ENCODE measurements at regions not wholly inside any gene's neighbourhood (a gene's known extent, or its start where the extent isn't known, plus 50 kb on each side); places are given as distances from the start of the nearest gene placed in this dataset.

DNA sequence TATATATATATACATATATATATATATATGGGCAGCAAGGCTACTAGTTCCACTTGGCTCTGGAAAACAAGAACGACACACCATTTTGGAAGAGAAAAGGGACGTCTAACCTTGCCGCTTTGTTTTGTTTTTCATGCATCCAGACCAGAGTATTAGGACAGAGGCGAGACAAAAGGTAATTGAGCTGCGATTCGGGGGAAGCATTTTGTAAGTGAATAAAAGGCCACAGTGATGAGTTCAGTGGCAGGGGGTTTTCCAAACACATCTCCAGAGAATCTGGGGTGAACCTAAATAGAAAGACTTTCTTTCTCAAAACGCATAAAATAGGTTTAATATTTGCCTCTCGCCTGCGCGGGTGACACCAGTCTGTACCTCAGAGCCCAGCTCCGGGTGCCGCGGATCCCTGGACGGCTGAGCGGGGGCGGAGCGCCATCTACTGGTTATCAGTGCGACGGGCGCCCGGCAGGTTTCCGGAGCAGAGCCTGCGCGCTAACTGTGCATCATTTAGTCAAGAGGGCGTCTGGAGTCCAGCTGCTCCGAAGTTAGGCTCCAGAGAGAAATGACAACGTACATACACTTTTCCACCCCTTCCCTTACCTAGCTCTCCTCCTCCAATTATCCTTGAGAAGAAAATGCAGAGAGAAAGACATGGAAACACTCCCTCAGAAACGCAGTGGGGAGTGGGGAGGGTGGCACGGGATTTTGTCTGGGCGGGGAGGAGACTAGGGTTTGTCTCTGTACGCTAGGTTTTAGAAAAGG, 262.3 kb downstream of the TBC1D4 start:
- DNase-seq (ENCODE audit: low read depth, low spot score) (no peak), ATAC-seq (peak; percentile 97)
- Histone ChIP-seq H3K36me3 (ENCODE audit: control insufficient read depth, insufficient read depth, low read length) (no peaks in the 10 kb centered on the region), H3K4me3 (ENCODE audit: low read depth in 2 of 2, low read length in 2 of 2) (peak overlapping the region in 1 of 2 experiments; percentile 30; a peak in 1 of 4 replicates), H3K27ac (ENCODE audit: low read length) (no peak overlapping the region), H3K9me3 (ENCODE audit: control insufficient read depth, insufficient read depth, low read depth, low read length) (no peaks in the 10 kb centered on the region), H3K27me3 (ENCODE audit: control insufficient read depth, insufficient read depth, low read length) (no peaks in the 10 kb centered on the region), H3K4me1 (ENCODE audit: control insufficient read depth, insufficient read depth, low read length) (no peaks in the 10 kb centered on the region)
- TF ChIP-seq, protein P1, sequence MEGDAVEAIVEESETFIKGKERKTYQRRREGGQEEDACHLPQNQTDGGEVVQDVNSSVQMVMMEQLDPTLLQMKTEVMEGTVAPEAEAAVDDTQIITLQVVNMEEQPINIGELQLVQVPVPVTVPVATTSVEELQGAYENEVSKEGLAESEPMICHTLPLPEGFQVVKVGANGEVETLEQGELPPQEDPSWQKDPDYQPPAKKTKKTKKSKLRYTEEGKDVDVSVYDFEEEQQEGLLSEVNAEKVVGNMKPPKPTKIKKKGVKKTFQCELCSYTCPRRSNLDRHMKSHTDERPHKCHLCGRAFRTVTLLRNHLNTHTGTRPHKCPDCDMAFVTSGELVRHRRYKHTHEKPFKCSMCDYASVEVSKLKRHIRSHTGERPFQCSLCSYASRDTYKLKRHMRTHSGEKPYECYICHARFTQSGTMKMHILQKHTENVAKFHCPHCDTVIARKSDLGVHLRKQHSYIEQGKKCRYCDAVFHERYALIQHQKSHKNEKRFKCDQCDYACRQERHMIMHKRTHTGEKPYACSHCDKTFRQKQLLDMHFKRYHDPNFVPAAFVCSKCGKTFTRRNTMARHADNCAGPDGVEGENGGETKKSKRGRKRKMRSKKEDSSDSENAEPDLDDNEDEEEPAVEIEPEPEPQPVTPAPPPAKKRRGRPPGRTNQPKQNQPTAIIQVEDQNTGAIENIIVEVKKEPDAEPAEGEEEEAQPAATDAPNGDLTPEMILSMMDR (IDR thresholded peaks at IDR 0.05), result peak; percentile 92
- TF ChIP-seq SIN3A (IDR thresholded peaks at IDR 0.05; ENCODE audit: borderline replicate concordance, insufficient read depth, low read depth, low read length), result no peak
- in situ Hi-C loops (cut with HindIII; ENCODE audit: low pct_unique_long_range_greater_than_20kb, low sequenced_read_pairs), result no loop called here
- POLR2A ChIA-PET, result no interaction called here
- CTCF ChIA-PET, result interaction anchor here (0.7 kb wide), 3 partner anchors 715 to 1504 kb away, joined by 3 to 9 read pairs (median 3); no protein-coding TSS in a partner anchor
- intact Hi-C loops (cut with micrococcal nuclease; ENCODE audit: unreplicated experiment), result loop anchor here (5.0 kb wide), 1 partner anchor 1382 kb away; no protein-coding TSS in a partner anchor
- no TSS peak for BruUV-seq (replicated peaks)

DNA sequence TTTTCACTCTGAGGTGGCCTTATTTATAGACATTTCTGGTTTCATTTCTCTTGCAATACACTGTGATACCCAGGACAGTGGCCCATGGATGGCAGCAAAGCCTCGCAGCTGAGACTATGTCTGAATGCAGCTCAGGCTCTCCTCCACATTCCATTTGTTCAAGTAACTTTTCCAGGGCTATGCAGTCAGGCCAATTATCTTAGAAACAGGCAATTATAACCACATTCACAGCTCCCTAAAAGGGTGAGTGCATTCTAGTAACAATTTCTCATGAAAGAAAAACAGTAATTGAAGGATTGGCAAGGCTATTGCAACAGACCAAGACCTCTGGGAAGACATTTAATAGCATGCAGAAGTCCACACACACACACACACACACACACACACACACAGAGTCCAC, 264.0 kb downstream of the TBC1D4 start:
- TF ChIP-seq TCF7L2 (IDR thresholded peaks at IDR 0.05; ENCODE audit: low read depth, low read length) (no peak), SIN3A (IDR thresholded peaks at IDR 0.05; ENCODE audit: borderline replicate concordance, insufficient read depth, low read depth, low read length) (no peak), POLR2AphosphoS5 (IDR thresholded peaks at IDR 0.05; ENCODE audit: low read depth, low read length) (no peak)
- TF ChIP-seq, protein P1 (IDR thresholded peaks at IDR 0.05), result 0 out of 2 replicates have a peak, but pooled peaks have one; percentile 6
- TF ChIP-seq, protein P2, sequence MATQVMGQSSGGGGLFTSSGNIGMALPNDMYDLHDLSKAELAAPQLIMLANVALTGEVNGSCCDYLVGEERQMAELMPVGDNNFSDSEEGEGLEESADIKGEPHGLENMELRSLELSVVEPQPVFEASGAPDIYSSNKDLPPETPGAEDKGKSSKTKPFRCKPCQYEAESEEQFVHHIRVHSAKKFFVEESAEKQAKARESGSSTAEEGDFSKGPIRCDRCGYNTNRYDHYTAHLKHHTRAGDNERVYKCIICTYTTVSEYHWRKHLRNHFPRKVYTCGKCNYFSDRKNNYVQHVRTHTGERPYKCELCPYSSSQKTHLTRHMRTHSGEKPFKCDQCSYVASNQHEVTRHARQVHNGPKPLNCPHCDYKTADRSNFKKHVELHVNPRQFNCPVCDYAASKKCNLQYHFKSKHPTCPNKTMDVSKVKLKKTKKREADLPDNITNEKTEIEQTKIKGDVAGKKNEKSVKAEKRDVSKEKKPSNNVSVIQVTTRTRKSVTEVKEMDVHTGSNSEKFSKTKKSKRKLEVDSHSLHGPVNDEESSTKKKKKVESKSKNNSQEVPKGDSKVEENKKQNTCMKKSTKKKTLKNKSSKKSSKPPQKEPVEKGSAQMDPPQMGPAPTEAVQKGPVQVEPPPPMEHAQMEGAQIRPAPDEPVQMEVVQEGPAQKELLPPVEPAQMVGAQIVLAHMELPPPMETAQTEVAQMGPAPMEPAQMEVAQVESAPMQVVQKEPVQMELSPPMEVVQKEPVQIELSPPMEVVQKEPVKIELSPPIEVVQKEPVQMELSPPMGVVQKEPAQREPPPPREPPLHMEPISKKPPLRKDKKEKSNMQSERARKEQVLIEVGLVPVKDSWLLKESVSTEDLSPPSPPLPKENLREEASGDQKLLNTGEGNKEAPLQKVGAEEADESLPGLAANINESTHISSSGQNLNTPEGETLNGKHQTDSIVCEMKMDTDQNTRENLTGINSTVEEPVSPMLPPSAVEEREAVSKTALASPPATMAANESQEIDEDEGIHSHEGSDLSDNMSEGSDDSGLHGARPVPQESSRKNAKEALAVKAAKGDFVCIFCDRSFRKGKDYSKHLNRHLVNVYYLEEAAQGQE (IDR thresholded peaks at IDR 0.05; ENCODE audit: insufficient read depth in 1 of 2, low read depth in 2 of 2, low read length in 1 of 2), result no peak
- H3K4me3 ChIP-seq (ENCODE audit: low read depth in 2 of 2, low read length in 2 of 2), result no peak overlapping the region
- no peaks in the 10 kb centered on the region for H3K27me3 ChIP-seq (ENCODE audit: control insufficient read depth, insufficient read depth, low read length)
- no peaks in the 10 kb centered on the region for H3K9me3 ChIP-seq (ENCODE audit: control insufficient read depth, insufficient read depth, low read depth, low read length)
- ChIA-PET POLR2A (no interaction called here), CTCF (no interaction called here)
- DNase-seq (ENCODE audit: low read depth, low spot score) (no peak), ATAC-seq (no peak)
- intact Hi-C loops (cut with micrococcal nuclease; ENCODE audit: unreplicated experiment) (loop anchor here (5.0 kb wide), 1 partner anchor 1381 kb away; no protein-coding TSS in a partner anchor), in situ Hi-C loops (cut with HindIII; ENCODE audit: low pct_unique_long_range_greater_than_20kb, low sequenced_read_pairs) (no loop called here)
- no peak overlapping the region for H3K27ac ChIP-seq (ENCODE audit: low read length)
- no peaks in the 10 kb centered on the region for H3K4me1 ChIP-seq (ENCODE audit: control insufficient read depth, insufficient read depth, low read length)
- no peaks in the 10 kb centered on the region for H3K36me3 ChIP-seq (ENCODE audit: control insufficient read depth, insufficient read depth, low read length)
- no TSS peak for BruUV-seq (replicated peaks)

All from Panc1 (cell line).